Activated naive CD8-positive, alpha-beta T cell treated with anti-CD3 and anti-CD28 coated beads, Interleukin-2, amount 50 U/mL, for 24 hours (primary cell): ENCODE measurements at regions not wholly inside any gene's neighbourhood (a gene's known extent, or its start where the extent isn't known, plus 50 kb on each side); places are given as distances from the start of the nearest gene placed in this dataset.

Source experiments
- ATAC-seq: fragments of 150-1000 bp; cut with Tn5 transposase; one replicate; pipeline ENCODE4 v1.10.0; 2021
- DNase-seq: peaks from one replicate; pipeline ENCODE4 v3.0.0; 2021
- H3K27ac Mint-ChIP-seq: one replicate; pipeline ENCODE4 v1.8.0; 2021; ENCODE audit warnings: mild to moderate bottlenecking, mixed read lengths
- H3K27me3 Mint-ChIP-seq: one replicate; pipeline ENCODE4 v1.8.0; 2021; ENCODE audit warnings: mixed read lengths
- H3K36me3 Mint-ChIP-seq: one replicate; pipeline ENCODE4 v1.8.0; 2021; ENCODE audit warnings: low read depth, mixed read lengths
- H3K4me1 Mint-ChIP-seq: one replicate; pipeline ENCODE4 v1.8.0; 2021; ENCODE audit warnings: mixed read lengths
- H3K4me3 Mint-ChIP-seq: one replicate; pipeline ENCODE4 v1.8.0; 2021; ENCODE audit warnings: mild to moderate bottlenecking, moderate library complexity, mixed read lengths
- H3K9me3 Mint-ChIP-seq: one replicate; pipeline ENCODE4 v1.8.0; 2021; ENCODE audit warnings: mixed read lengths

DNA sequence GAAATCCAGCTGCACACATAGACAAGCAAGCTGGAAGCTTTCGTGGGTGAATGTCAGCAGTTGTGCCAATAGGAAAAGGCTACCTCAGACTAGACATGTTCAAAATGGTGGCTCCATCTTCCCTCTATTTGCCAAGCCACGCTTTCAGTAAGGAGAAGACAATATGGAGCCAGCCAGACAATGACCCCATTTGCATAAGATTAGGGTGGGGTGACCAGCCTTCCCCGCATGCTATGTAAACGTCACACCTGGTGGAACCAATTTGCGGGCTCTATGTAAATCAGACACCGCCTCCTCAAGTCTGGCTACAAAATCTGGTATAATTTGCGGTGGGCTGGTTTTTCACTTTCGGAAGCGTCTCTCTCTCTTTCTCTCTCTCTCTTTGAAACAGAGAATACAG, 297.4 kb upstream of the PCDH15 start:
- Mint-ChIP-seq H3K4me3 (no peak overlapping the region), H3K27ac (no peak overlapping the region), H3K9me3 (peaks cover 8% of the 10 kb centered on the region), H3K36me3 (no peaks in the 10 kb centered on the region), H3K27me3 (no peaks in the 10 kb centered on the region), H3K4me1 (no peaks in the 10 kb centered on the region)
- ATAC-seq (no peak), DNase-seq (no peak)

DNA sequence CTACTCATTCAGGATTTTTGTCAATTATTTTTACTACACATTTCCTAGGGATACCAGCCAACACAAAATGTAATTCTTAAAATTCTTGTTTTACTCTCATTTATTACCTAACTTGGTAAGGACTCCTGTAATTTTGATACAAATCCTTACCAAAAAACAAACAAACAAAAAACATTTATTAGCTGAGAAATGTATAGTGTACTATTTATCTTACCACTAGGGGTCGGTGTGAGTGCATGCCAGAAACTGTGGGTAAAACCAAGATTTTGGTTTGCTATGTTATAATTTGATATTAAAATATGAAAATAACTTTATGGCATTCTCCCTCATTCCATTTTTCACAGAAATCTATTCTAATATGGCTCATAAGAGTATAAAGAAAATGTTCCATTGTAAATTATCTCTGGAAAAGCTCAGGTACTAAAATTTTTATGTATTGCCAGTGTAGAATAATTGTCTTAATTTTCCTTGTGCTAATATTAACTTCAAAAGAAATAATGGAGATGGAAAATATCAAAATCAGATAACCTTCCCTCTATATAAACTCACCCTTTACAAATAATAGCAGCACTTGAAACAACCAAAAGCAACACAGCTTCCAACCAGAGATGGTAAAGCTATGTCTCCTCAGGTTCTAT, 290.8 kb upstream of the PCDH15 start:
- ATAC-seq (no peak), DNase-seq (no peak)
- Mint-ChIP-seq H3K27me3 (no peaks in the 10 kb centered on the region), H3K36me3 (no peaks in the 10 kb centered on the region), H3K27ac (no peak overlapping the region), H3K9me3 (no peaks in the 10 kb centered on the region), H3K4me3 (no peak overlapping the region), H3K4me1 (no peaks in the 10 kb centered on the region)

- Mint-ChIP-seq H3K27ac (no peak overlapping the region), H3K9me3 (peaks cover 31% of the 10 kb centered on the region), H3K4me1 (no peaks in the 10 kb centered on the region), H3K4me3 (no peak overlapping the region), H3K36me3 (no peaks in the 10 kb centered on the region), H3K27me3 (no peaks in the 10 kb centered on the region)
- DNase-seq (no peak), ATAC-seq (no peak)
Observed at GRCh38 chr10:55078121-55078520, 277.1 kb upstream of the PCDH15 start.

- DNase-seq (no peak), ATAC-seq (no peak)
- Mint-ChIP-seq H3K36me3 (no peaks in the 10 kb centered on the region), H3K27ac (no peak overlapping the region), H3K4me3 (no peak overlapping the region), H3K9me3 (peaks cover 11% of the 10 kb centered on the region), H3K4me1 (no peaks in the 10 kb centered on the region), H3K27me3 (no peaks in the 10 kb centered on the region)
Observed at GRCh38 chr10:55065185-55065584, 264.2 kb upstream of the PCDH15 start.

GRCh38 chr10:55063811-55064210, 262.8 kb upstream of the PCDH15 start:
- Mint-ChIP-seq H3K4me1 (no peaks in the 10 kb centered on the region), H3K9me3 (peaks cover 11% of the 10 kb centered on the region), H3K4me3 (no peak overlapping the region), H3K36me3 (no peaks in the 10 kb centered on the region), H3K27me3 (no peaks in the 10 kb centered on the region), H3K27ac (no peak overlapping the region)
- DNase-seq (no peak), ATAC-seq (no peak)

DNA sequence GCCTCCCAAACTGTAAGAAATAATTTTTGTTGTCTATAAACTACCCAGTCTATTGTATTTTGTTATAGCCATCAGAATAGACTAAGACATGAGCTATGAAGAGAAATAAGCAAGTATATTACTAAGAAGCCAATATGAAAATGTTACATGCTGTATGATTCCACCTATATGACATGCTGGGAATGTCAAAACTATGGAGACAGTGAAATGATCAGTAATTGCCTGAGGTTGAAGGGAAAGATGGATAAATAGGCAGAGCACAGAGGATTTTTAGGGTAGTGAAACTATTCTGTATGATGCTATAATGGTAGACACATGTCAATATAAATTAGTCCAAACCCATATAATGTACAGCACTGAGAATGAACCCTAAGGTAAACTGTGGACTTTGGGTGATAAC, 261.3 kb upstream of the PCDH15 start:
- H3K36me3 Mint-ChIP-seq: no peaks in the 10 kb centered on the region
- peaks cover 13% of the 10 kb centered on the region for H3K9me3 Mint-ChIP-seq
- no peak overlapping the region for H3K27ac Mint-ChIP-seq
- ATAC-seq (no peak), DNase-seq (no peak)
- H3K4me1 Mint-ChIP-seq: no peaks in the 10 kb centered on the region
- no peak overlapping the region for H3K4me3 Mint-ChIP-seq
- no peaks in the 10 kb centered on the region for H3K27me3 Mint-ChIP-seq

DNA sequence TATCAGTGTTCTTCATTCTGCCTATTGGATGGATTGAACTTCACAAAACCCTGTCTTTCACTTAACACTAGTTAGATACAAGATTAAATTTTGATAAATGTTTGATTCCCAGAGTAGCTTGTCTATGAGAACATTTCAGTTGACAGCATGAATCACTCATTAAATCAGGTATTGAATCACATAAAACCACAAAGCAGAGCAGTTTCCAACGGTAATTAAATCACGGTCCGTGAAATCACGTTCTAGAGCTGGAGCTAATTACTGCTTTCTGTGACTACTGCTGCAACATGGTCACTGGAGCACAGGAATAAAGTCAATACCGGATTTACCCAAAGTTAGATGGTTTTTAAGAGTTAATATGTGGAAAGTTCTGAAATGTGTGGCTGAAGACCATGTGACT, 257.8 kb upstream of the PCDH15 start:
- Mint-ChIP-seq H3K27ac (no peak overlapping the region), H3K4me3 (no peak overlapping the region), H3K4me1 (no peaks in the 10 kb centered on the region), H3K27me3 (no peaks in the 10 kb centered on the region), H3K36me3 (no peaks in the 10 kb centered on the region), H3K9me3 (peaks cover 12% of the 10 kb centered on the region)
- ATAC-seq: no peak
- DNase-seq: no peak

DNA sequence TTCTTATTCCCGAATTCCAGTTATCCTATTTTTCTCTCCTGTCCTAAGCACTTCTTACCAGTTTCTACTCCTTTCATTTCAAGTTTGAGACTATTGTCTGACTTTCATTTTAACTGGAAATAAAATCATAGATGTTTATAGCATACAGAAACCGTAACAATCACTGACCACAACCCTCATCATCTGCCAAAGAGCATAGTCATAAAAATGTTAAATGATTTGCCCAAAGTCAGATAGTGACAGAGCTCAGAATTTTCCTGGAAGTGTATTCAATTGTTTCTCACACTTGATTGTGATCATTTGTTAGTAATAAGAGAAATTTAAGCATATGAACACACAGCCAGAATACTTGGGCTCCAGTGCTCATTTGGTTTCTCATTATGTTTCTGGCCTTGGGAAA, 250.5 kb upstream of the PCDH15 start:
- Mint-ChIP-seq H3K9me3 (peaks cover 5% of the 10 kb centered on the region), H3K36me3 (no peaks in the 10 kb centered on the region), H3K4me3 (no peak overlapping the region), H3K27me3 (peaks cover 1% of the 10 kb centered on the region), H3K27ac (no peak overlapping the region), H3K4me1 (no peaks in the 10 kb centered on the region)
- ATAC-seq (no peak), DNase-seq (no peak)

DNA sequence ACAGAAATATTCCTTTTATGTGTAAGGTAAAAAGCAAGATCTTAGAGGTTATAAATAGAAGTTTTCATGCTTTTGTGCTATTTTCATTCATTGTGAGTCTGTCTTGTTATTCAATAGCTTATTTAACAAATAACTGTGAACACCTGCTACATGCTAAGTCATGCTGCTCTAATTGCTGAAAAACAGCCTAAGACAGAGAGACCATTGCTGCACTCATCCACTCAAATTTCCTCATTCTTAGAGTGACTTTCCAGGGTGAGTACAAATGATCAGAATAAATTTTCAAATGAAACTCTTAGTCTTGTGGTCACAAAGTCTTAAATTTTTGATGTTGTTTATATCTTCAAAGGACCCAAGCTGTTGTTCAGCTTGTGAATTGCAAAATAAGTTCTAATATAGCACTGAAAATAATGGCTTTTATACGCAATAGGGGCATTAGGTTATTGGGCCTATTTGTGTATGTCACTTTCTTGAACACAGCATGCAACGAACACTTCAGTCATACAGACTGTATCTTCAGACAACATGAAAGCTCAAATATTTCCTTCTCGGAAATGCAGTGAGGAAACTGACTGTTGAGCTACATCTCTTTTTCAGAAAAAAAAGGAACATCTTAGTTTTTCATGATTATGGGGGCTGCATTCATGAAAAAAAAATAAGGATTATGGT, 247.9 kb upstream of the PCDH15 start:
- Mint-ChIP-seq H3K9me3 (no peaks in the 10 kb centered on the region), H3K36me3 (no peaks in the 10 kb centered on the region), H3K4me3 (no peak overlapping the region), H3K27ac (no peak overlapping the region), H3K27me3 (peaks cover 1% of the 10 kb centered on the region), H3K4me1 (no peaks in the 10 kb centered on the region)
- ATAC-seq (no peak), DNase-seq (no peak)

- H3K27me3 Mint-ChIP-seq: peaks cover 1% of the 10 kb centered on the region
- DNase-seq (no peak), ATAC-seq (no peak)
- H3K4me1 Mint-ChIP-seq: no peaks in the 10 kb centered on the region
- no peak overlapping the region for H3K4me3 Mint-ChIP-seq
- H3K9me3 Mint-ChIP-seq: peaks cover 1% of the 10 kb centered on the region
- H3K27ac Mint-ChIP-seq: no peak overlapping the region
- no peaks in the 10 kb centered on the region for H3K36me3 Mint-ChIP-seq
Observed at GRCh38 chr10:55043540-55043939, 242.5 kb upstream of the PCDH15 start.

GRCh38 chr10:55033061-55033460, 232.0 kb upstream of the PCDH15 start:
- ATAC-seq: no peak
- Mint-ChIP-seq H3K9me3 (peaks cover 5% of the 10 kb centered on the region), H3K27me3 (no peaks in the 10 kb centered on the region), H3K27ac (no peak overlapping the region), H3K4me1 (no peaks in the 10 kb centered on the region), H3K4me3 (no peak overlapping the region), H3K36me3 (no peaks in the 10 kb centered on the region)
- no peak for DNase-seq

DNA sequence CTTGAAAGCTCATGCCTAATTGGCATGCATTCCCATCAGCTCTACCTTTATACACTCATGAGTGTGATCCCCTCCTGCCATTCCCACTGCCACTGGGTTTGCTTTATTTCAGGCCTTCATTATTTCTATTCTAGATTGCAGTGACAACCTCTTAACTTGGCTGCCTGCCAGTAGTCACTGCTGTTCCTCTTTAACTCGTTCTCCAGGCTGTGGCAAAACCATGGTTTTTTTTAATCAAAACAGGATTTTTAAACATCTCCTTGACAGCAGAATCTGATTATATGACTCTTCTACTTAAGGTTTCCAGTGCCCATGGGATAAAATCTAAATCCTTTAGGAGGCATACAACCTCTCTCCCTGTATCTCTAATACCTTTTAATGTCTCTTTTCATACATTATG, 223.7 kb upstream of the PCDH15 start:
- no peak for DNase-seq
- Mint-ChIP-seq H3K4me1 (no peaks in the 10 kb centered on the region), H3K4me3 (no peak overlapping the region)

GRCh38 chr10:55019439-55019838, 218.4 kb upstream of the PCDH15 start:
- ATAC-seq (no peak), DNase-seq (no peak)
- Mint-ChIP-seq H3K4me1 (no peaks in the 10 kb centered on the region), H3K9me3 (peaks cover 12% of the 10 kb centered on the region), H3K36me3 (no peaks in the 10 kb centered on the region), H3K27me3 (no peaks in the 10 kb centered on the region), H3K27ac (no peak overlapping the region), H3K4me3 (no peak overlapping the region)

More for the DNA sequence above, 223.7 kb upstream of the PCDH15 start:
- peaks cover 13% of the 10 kb centered on the region for H3K9me3 Mint-ChIP-seq
- no peak for ATAC-seq
- H3K27me3 Mint-ChIP-seq: no peaks in the 10 kb centered on the region
- no peaks in the 10 kb centered on the region for H3K36me3 Mint-ChIP-seq
- no peak overlapping the region for H3K27ac Mint-ChIP-seq

DNA sequence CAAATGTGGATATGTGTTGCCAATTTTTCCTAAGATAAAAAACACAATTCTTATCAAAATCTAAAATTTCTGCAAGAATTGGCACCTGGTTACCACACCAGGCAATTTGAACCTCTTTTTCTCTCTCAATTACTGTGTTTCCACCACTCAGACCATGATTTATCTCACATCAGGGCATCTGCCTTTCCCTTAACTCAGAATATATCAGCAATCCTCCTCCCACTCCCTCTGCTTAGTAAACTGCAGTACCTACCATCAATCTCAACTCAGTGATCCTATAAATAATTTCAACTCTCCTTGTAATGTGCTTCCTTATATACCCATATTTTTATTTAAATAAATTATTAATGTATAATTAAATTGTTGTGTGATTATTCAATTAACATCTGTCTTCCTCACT, 212.3 kb upstream of the PCDH15 start:
- no peak for DNase-seq
- ATAC-seq: no peak
- Mint-ChIP-seq H3K27ac (no peak overlapping the region), H3K9me3 (peaks cover 8% of the 10 kb centered on the region), H3K4me3 (no peak overlapping the region), H3K27me3 (no peaks in the 10 kb centered on the region), H3K4me1 (no peaks in the 10 kb centered on the region), H3K36me3 (no peaks in the 10 kb centered on the region)

- H3K4me3 Mint-ChIP-seq: no peak overlapping the region
- H3K27ac Mint-ChIP-seq: no peak overlapping the region
- H3K4me1 Mint-ChIP-seq: no peaks in the 10 kb centered on the region
- H3K9me3 Mint-ChIP-seq: peaks cover 5% of the 10 kb centered on the region
- no peaks in the 10 kb centered on the region for H3K36me3 Mint-ChIP-seq
- DNase-seq (no peak), ATAC-seq (no peak)
- H3K27me3 Mint-ChIP-seq: no peaks in the 10 kb centered on the region
Observed at GRCh38 chr10:55002420-55002819, 201.4 kb upstream of the PCDH15 start.

GRCh38 chr10:55001422-55001821, 200.4 kb upstream of the PCDH15 start:
- no peaks in the 10 kb centered on the region for H3K36me3 Mint-ChIP-seq
- H3K9me3 Mint-ChIP-seq: peaks cover 7% of the 10 kb centered on the region
- no peaks in the 10 kb centered on the region for H3K4me1 Mint-ChIP-seq
- H3K27ac Mint-ChIP-seq: no peak overlapping the region
- DNase-seq: no peak
- H3K4me3 Mint-ChIP-seq: no peak overlapping the region
- ATAC-seq: no peak
- H3K27me3 Mint-ChIP-seq: no peaks in the 10 kb centered on the region
